ENCODE measurements at regions not wholly inside any gene's neighbourhood (a gene's known extent, or its start where the extent isn't known, plus 50 kb on each side); places are given as distances from the start of the nearest gene placed in this dataset.

GRCh38 chr16:87196231-87196630, 121.0 kb downstream of the C16orf95 start:
- DNase-seq (ENCODE audit: low read depth, low spot score) (no peak), FAIRE-seq (no peak), ATAC-seq (no peak)
- ChIA-PET SMC1A (ENCODE audit: uncharacterized antibody, unreplicated experiment) (no interaction called here), POLR2A (no interaction called here), RAD21 (ENCODE audit: unreplicated experiment) (no interaction called here), CTCF (no interaction called here)
- Histone ChIP-seq H3K79me2 (ENCODE audit: control insufficient read depth, insufficient read depth, low read length) (no peaks in the 10 kb centered on the region), H3K4me3 (no peak overlapping the region), H2AFZ (ENCODE audit: control insufficient read depth, low read depth, low read length) (no peak overlapping the region), H3K27ac (ENCODE audit: control insufficient read depth, insufficient read depth) (no peak overlapping the region), H3K4me1 (ENCODE audit: control insufficient read depth, insufficient read depth, low read length) (no peaks in the 10 kb centered on the region), H3K9ac (ENCODE audit: control insufficient read depth, insufficient read depth, low read length) (no peak overlapping the region), H3K4me2 (ENCODE audit: control insufficient read depth, insufficient read depth) (no peak overlapping the region), H3K27me3 (replicated peaks in 1 of 2; ENCODE audit: control insufficient read depth in 2 of 2, insufficient read depth in 2 of 2, low read length in 1 of 2) (0 out of 4 replicates have a peak, but pooled peaks cover 0 to 3% of the 10 kb centered on the region in 2 experiments), H3K9me3 (replicated peaks; ENCODE audit: control insufficient read depth, insufficient read depth, low read length) (no peaks in the 10 kb centered on the region), H3K36me3 (ENCODE audit: control insufficient read depth in 2 of 2, insufficient read depth in 2 of 2, low read length in 1 of 2) (no peaks in the 10 kb centered on the region), H4K20me1 (ENCODE audit: control insufficient read depth, insufficient read depth) (no peaks in the 10 kb centered on the region)
- TF ChIP-seq ATF7 (IDR thresholded peaks at IDR 0.05; ENCODE audit: low read depth), result no peak
- no peak for TF ChIP-seq PKNOX1 (IDR thresholded peaks at IDR 0.05)
- no peak for TF ChIP-seq E2F4 (IDR thresholded peaks at IDR 0.05; ENCODE audit: low read depth, low read length)
- BruUV-seq (replicated peaks), result no TSS peak
- intact Hi-C loops (cut with micrococcal nuclease; ENCODE audit: unreplicated experiment), result no loop called here
- in situ Hi-C loops (cut with MboI), result no loop called here
- WGBS (ENCODE audit: insufficient coverage, insufficient replicate concordance, low lambda C conversion rate, missing lambda C conversion rate), result 44% methylated on average over 11 of the region's 11 CpGs

GRCh38 chr16:87196661-87197060, 120.5 kb downstream of the C16orf95 start:
- ATAC-seq (no peak), FAIRE-seq (no peak), DNase-seq (ENCODE audit: low read depth, low spot score) (no peak)
- Histone ChIP-seq H3K27me3 (replicated peaks in 1 of 2; ENCODE audit: control insufficient read depth in 2 of 2, insufficient read depth in 2 of 2, low read length in 1 of 2) (0 out of 4 replicates have a peak, but pooled peaks cover 0 to 3% of the 10 kb centered on the region in 2 experiments), H3K9me3 (replicated peaks; ENCODE audit: control insufficient read depth, insufficient read depth, low read length) (no peaks in the 10 kb centered on the region), H3K4me2 (ENCODE audit: control insufficient read depth, insufficient read depth) (no peak overlapping the region), H3K27ac (ENCODE audit: control insufficient read depth, insufficient read depth) (no peak overlapping the region), H4K20me1 (ENCODE audit: control insufficient read depth, insufficient read depth) (no peaks in the 10 kb centered on the region), H3K9ac (ENCODE audit: control insufficient read depth, insufficient read depth, low read length) (no peak overlapping the region), H3K36me3 (ENCODE audit: control insufficient read depth in 2 of 2, insufficient read depth in 2 of 2, low read length in 1 of 2) (no peaks in the 10 kb centered on the region), H3K79me2 (ENCODE audit: control insufficient read depth, insufficient read depth, low read length) (no peaks in the 10 kb centered on the region), H3K4me3 (no peak overlapping the region), H2AFZ (ENCODE audit: control insufficient read depth, low read depth, low read length) (no peak overlapping the region), H3K4me1 (ENCODE audit: control insufficient read depth, insufficient read depth, low read length) (no peaks in the 10 kb centered on the region)
- intact Hi-C loops (cut with micrococcal nuclease; ENCODE audit: unreplicated experiment), result no loop called here
- ChIA-PET RAD21 (ENCODE audit: unreplicated experiment) (no interaction called here), CTCF (interaction anchor here (0.6 kb wide), 1 partner anchor 633 kb away, joined by 3 read pairs; no protein-coding TSS in a partner anchor), POLR2A (no interaction called here), SMC1A (ENCODE audit: uncharacterized antibody, unreplicated experiment) (no interaction called here)
- WGBS (ENCODE audit: insufficient coverage, insufficient replicate concordance, low lambda C conversion rate, missing lambda C conversion rate), result 0% methylated on average over 1 of the region's 2 CpGs
- in situ Hi-C loops (cut with MboI), result no loop called here
- no peak for TF ChIP-seq CHD4 (IDR thresholded peaks at IDR 0.05)
- TF ChIP-seq NFYB (IDR thresholded peaks at IDR 0.05; ENCODE audit: insufficient read depth, low read depth, low read length), result peak; percentile 23; the same call in 1 of the 2 replicates
- BruUV-seq (replicated peaks), result no TSS peak
